ENCODE measurements at regions not wholly inside any gene's neighbourhood (a gene's known extent, or its start where the extent isn't known, plus 50 kb on each side); places are given as distances from the start of the nearest gene placed in this dataset.

- no peak for TF ChIP-seq EP300 (conservative IDR thresholded peaks at IDR 0.05; ENCODE audit: poor library complexity, severe bottlenecking)
- peak; percentile 2 for TF ChIP-seq POLR2AphosphoS5 (IDR thresholded peaks at IDR 0.05)
- TF ChIP-seq, protein P1, sequence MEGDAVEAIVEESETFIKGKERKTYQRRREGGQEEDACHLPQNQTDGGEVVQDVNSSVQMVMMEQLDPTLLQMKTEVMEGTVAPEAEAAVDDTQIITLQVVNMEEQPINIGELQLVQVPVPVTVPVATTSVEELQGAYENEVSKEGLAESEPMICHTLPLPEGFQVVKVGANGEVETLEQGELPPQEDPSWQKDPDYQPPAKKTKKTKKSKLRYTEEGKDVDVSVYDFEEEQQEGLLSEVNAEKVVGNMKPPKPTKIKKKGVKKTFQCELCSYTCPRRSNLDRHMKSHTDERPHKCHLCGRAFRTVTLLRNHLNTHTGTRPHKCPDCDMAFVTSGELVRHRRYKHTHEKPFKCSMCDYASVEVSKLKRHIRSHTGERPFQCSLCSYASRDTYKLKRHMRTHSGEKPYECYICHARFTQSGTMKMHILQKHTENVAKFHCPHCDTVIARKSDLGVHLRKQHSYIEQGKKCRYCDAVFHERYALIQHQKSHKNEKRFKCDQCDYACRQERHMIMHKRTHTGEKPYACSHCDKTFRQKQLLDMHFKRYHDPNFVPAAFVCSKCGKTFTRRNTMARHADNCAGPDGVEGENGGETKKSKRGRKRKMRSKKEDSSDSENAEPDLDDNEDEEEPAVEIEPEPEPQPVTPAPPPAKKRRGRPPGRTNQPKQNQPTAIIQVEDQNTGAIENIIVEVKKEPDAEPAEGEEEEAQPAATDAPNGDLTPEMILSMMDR (IDR thresholded peaks at IDR 0.05; ENCODE audit: poor library complexity, severe bottlenecking): no peak
- Histone ChIP-seq H3K9me2 (ENCODE audit: insufficient read depth, low read length) (no peaks in the 10 kb centered on the region), H3K79me2 (replicated peaks; ENCODE audit: insufficient read depth, low read length) (no peaks in the 10 kb centered on the region), H3K27me3 (ENCODE audit: insufficient read depth, low read depth, low read length) (no peaks in the 10 kb centered on the region), H2AFZ (ENCODE audit: low read depth, low read length) (no peak overlapping the region), H3F3A (ENCODE audit: insufficient read depth, low read length, poor library complexity, severe bottlenecking) (no peaks in the 10 kb centered on the region), H4K20me1 (ENCODE audit: insufficient read depth) (no peaks in the 10 kb centered on the region), H3K27ac (ENCODE audit: low read length) (peak overlapping the region; percentile 23), H3K4me3 (ENCODE audit: low read length) (peak overlapping the region; percentile 43), H3K4me2 (ENCODE audit: low read length) (no peak overlapping the region), H3K9me3 (ENCODE audit: low read length) (no peaks in the 10 kb centered on the region), H3K36me3 (ENCODE audit: insufficient read depth, low read length) (no peaks in the 10 kb centered on the region), H3K9ac (ENCODE audit: low read length) (no peak overlapping the region)
These were observed 289.2 kb downstream of the CD83 start for GRCh38 chr6:14406614-14407331.

DNA sequence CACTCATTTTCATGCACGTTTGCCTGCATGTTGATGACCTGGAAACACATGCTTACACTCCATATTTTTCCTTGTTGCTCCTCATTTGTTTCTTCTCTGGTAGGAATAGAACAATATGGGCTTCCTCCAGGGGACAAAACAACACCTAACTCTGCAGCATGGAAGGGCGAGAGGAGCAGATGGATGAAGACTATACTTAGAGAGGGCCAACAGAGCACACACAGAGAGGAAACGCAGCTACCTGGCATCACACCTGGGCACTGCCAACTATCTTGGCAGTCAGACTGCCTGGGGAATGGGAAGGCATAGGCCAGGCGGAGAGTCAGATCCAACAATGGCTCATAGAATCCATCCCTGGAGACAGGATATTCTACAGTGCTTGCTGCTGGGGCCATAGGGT, 290.9 kb downstream of the CD83 start:
- no peak overlapping the region for H3K9ac ChIP-seq (ENCODE audit: low read length)
- no peak overlapping the region for H3K4me2 ChIP-seq (ENCODE audit: low read length)
- H2AFZ ChIP-seq (ENCODE audit: low read depth, low read length): no peak overlapping the region
- no peaks in the 10 kb centered on the region for H4K20me1 ChIP-seq (ENCODE audit: insufficient read depth)
- no peak overlapping the region for H3K4me3 ChIP-seq (ENCODE audit: low read length)
- no peaks in the 10 kb centered on the region for H3K36me3 ChIP-seq (ENCODE audit: insufficient read depth, low read length)
- H3F3A ChIP-seq (ENCODE audit: insufficient read depth, low read length, poor library complexity, severe bottlenecking): no peaks in the 10 kb centered on the region
- no peaks in the 10 kb centered on the region for H3K9me3 ChIP-seq (ENCODE audit: low read length)
- no peaks in the 10 kb centered on the region for H3K79me2 ChIP-seq (replicated peaks; ENCODE audit: insufficient read depth, low read length)
- TF ChIP-seq EZH2 (IDR thresholded peaks at IDR 0.05; ENCODE audit: borderline replicate concordance, insufficient read depth, low read length, poor library complexity, severe bottlenecking): no peak
- TF ChIP-seq, protein P2, sequence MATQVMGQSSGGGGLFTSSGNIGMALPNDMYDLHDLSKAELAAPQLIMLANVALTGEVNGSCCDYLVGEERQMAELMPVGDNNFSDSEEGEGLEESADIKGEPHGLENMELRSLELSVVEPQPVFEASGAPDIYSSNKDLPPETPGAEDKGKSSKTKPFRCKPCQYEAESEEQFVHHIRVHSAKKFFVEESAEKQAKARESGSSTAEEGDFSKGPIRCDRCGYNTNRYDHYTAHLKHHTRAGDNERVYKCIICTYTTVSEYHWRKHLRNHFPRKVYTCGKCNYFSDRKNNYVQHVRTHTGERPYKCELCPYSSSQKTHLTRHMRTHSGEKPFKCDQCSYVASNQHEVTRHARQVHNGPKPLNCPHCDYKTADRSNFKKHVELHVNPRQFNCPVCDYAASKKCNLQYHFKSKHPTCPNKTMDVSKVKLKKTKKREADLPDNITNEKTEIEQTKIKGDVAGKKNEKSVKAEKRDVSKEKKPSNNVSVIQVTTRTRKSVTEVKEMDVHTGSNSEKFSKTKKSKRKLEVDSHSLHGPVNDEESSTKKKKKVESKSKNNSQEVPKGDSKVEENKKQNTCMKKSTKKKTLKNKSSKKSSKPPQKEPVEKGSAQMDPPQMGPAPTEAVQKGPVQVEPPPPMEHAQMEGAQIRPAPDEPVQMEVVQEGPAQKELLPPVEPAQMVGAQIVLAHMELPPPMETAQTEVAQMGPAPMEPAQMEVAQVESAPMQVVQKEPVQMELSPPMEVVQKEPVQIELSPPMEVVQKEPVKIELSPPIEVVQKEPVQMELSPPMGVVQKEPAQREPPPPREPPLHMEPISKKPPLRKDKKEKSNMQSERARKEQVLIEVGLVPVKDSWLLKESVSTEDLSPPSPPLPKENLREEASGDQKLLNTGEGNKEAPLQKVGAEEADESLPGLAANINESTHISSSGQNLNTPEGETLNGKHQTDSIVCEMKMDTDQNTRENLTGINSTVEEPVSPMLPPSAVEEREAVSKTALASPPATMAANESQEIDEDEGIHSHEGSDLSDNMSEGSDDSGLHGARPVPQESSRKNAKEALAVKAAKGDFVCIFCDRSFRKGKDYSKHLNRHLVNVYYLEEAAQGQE (IDR thresholded peaks at IDR 0.05; ENCODE audit: borderline replicate concordance): no peak
- TF ChIP-seq MXI1 (conservative IDR thresholded peaks at IDR 0.05; ENCODE audit: poor library complexity, severe bottlenecking): no peak
- TF ChIP-seq, protein P1 (IDR thresholded peaks at IDR 0.05; ENCODE audit: poor library complexity, severe bottlenecking): no peak
- no peak for TF ChIP-seq POLR2AphosphoS5 (IDR thresholded peaks at IDR 0.05)
- TF ChIP-seq RAD21 (conservative IDR thresholded peaks at IDR 0.05): no peak
- no peak for TF ChIP-seq EP300 (conservative IDR thresholded peaks at IDR 0.05; ENCODE audit: poor library complexity, severe bottlenecking)
- no peaks in the 10 kb centered on the region for H3K9me2 ChIP-seq (ENCODE audit: insufficient read depth, low read length)
- no peaks in the 10 kb centered on the region for H3K27me3 ChIP-seq (ENCODE audit: insufficient read depth, low read depth, low read length)
- no peak overlapping the region for H3K27ac ChIP-seq (ENCODE audit: low read length)
